ENCODE measurements at regions not wholly inside any gene's neighbourhood (a gene's known extent, or its start where the extent isn't known, plus 50 kb on each side); places are given as distances from the start of the nearest gene placed in this dataset.
"Not testable (repeated sequence)": the region's sequence is repeated elsewhere in the genome, so short reads cannot be mapped to it uniquely, and the experiment has no call there.

- TF ChIP-seq CTCF (IDR thresholded peaks at IDR 0.05); EZH2 (IDR thresholded peaks at IDR 0.05; ENCODE audit: borderline replicate concordance, insufficient read depth, low read depth, low read length, poor library complexity, severe bottlenecking): not testable (repeated sequence)
These were observed 342.6 kb upstream of the SPATA31A3 start for GRCh38 chr9:67334727-67335572.
